Endodermal cell (in vitro differentiated cells): ENCODE measurements at regions not wholly inside any gene's neighbourhood (a gene's known extent, or its start where the extent isn't known, plus 50 kb on each side); places are given as distances from the start of the nearest gene placed in this dataset.
A peak's percentile ranks its signal among the peaks of the same experiment; 100 is the strongest.

ENCODE experiments used
- DNase-seq: peaks from one replicate; pipeline ENCODE4 v3.0.0-alpha.2; 2017
- H3K27ac ChIP-seq: 2 replicates; pipeline ENCODE4 v1.5.1; 2013; ENCODE audit warnings: mild to moderate bottlenecking, low read depth, low read length, moderate library complexity
- H3K27me3 ChIP-seq: 2 replicates; pipeline ENCODE4 v1.6.1; 2013; ENCODE audit warnings: mild to moderate bottlenecking, low read length, moderate library complexity; ENCODE audit not compliant: insufficient read depth, control insufficient read depth, poor library complexity, severe bottlenecking
- H3K36me3 ChIP-seq: 2 replicates; pipeline ENCODE4 v1.7.0; 2013; ENCODE audit warnings: mild to moderate bottlenecking, low read length, moderate library complexity; ENCODE audit not compliant: control insufficient read depth, insufficient read depth
- H3K4me1 ChIP-seq: one replicate; pipeline ENCODE4 v1.7.0; 2013; ENCODE audit warnings: low read length; ENCODE audit not compliant: control insufficient read depth, insufficient read depth
- H3K4me3 ChIP-seq: 2 replicates; pipeline ENCODE4 v1.5.1; 2013; ENCODE audit warnings: mild to moderate bottlenecking, low read length, moderate library complexity
- H3K9ac ChIP-seq: 2 replicates; pipeline ENCODE4 v1.6.1; 2013; ENCODE audit warnings: mild to moderate bottlenecking, low read length, moderate library complexity; ENCODE audit not compliant: poor library complexity, severe bottlenecking; ENCODE audit errors: extremely low read depth
- H3K9me3 ChIP-seq: 2 replicates; pipeline ENCODE4 v1.6.1; 2013; ENCODE audit warnings: mild to moderate bottlenecking, low read length, moderate library complexity; ENCODE audit not compliant: control insufficient read depth
- H3K27ac Mint-ChIP-seq: 2 replicates; pipeline ENCODE4 v1.8.0; 2020; ENCODE audit warnings: mixed read lengths
- H3K27me3 Mint-ChIP-seq: 2 replicates; pipeline ENCODE4 v1.8.0; 2021; ENCODE audit warnings: mild to moderate bottlenecking, mixed read lengths; ENCODE audit not compliant: insufficient read depth
- H3K36me3 Mint-ChIP-seq: 2 replicates; pipeline ENCODE4 v1.8.0; 2020; ENCODE audit warnings: low read depth, mixed read lengths
- H3K4me1 Mint-ChIP-seq: 2 replicates; pipeline ENCODE4 v1.8.0; 2020; ENCODE audit warnings: mixed read lengths
- H3K4me3 Mint-ChIP-seq: 2 replicates; pipeline ENCODE4 v1.8.0; 2020; ENCODE audit warnings: mild to moderate bottlenecking, moderate library complexity, mixed read lengths
- H3K9me3 Mint-ChIP-seq: 2 replicates; pipeline ENCODE4 v1.8.0; 2020; ENCODE audit warnings: mild to moderate bottlenecking, mixed read lengths
- WGBS, 2 experiments: methylation state at CpG; one replicate each; pipeline versions ENCODE4 v1.1.5 to v1.1.7; 2013; ENCODE audit warnings: missing lambda C conversion rate in 2 of 2, mixed read lengths in 1 of 2; ENCODE audit not compliant: insufficient coverage in 1 of 2, insufficient read length in 1 of 2; 5-methylcytosine and 5-hydroxymethylcytosine counted together
- TF ChIP-seq, protein P1 (sequence below): fragments of 200-600 bp; sonication (generic); conservative IDR thresholded peaks from 2 replicates; pipeline ENCODE4 v1.5.0; 2021; ENCODE audit warnings: antibody characterized with exemption, mild to moderate bottlenecking

DNA sequence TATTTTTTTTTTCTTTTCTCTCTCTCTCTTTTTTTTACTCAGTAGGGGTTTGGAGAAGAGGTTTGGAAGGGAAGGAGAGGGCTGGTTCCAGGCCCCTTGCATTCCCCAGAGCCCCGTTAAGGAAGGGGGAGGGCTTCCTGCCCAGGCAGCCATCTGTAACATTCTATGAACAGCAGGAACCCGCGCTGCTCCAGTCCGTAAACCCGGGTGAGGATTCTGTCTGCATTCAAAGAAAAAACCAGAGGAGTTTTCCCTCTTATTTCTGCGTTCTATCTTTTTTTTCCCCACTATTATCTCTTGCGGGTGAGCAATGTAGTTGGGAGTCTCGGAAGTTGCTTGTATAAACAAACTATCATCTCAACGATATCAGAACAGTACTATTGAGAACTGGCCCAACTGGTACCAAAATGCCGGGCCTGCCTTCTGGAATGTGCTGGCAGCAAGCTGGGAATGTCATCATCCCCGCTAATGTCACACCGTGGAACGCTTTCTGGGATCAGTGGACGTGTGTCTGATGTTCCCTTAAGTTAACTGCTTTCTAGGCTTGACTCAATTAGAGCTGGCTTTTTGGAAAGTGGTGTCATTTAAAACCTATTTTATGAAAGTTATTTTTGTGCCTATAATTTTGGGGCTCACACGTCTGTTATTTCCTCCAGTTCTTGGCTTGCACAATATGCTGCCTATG, 153.1 kb upstream of the MEOX2 start:
- Histone ChIP-seq H3K27ac (peak overlapping the region; percentile 10), H3K4me3 (no peak overlapping the region), H3K36me3 (no peaks in the 10 kb centered on the region), H3K4me1 (no peaks in the 10 kb centered on the region), H3K9me3 (no peaks in the 10 kb centered on the region), H3K27me3 (no peaks in the 10 kb centered on the region), H3K9ac (no peak overlapping the region)
- 41 to 52% methylated on average over 4 to 15 of the region's 15 CpGs for WGBS, 2 experiments
- TF ChIP-seq, protein P1, sequence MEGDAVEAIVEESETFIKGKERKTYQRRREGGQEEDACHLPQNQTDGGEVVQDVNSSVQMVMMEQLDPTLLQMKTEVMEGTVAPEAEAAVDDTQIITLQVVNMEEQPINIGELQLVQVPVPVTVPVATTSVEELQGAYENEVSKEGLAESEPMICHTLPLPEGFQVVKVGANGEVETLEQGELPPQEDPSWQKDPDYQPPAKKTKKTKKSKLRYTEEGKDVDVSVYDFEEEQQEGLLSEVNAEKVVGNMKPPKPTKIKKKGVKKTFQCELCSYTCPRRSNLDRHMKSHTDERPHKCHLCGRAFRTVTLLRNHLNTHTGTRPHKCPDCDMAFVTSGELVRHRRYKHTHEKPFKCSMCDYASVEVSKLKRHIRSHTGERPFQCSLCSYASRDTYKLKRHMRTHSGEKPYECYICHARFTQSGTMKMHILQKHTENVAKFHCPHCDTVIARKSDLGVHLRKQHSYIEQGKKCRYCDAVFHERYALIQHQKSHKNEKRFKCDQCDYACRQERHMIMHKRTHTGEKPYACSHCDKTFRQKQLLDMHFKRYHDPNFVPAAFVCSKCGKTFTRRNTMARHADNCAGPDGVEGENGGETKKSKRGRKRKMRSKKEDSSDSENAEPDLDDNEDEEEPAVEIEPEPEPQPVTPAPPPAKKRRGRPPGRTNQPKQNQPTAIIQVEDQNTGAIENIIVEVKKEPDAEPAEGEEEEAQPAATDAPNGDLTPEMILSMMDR: no peak
- peak; percentile 87 for DNase-seq
- peak overlapping the region; percentile 80 for H3K27ac Mint-ChIP-seq
- H3K36me3 Mint-ChIP-seq: no peaks in the 10 kb centered on the region
- H3K9me3 Mint-ChIP-seq: peaks cover 2% of the 10 kb centered on the region
- H3K4me3 Mint-ChIP-seq: peak overlapping the region; percentile 44
- H3K27me3 Mint-ChIP-seq: peaks cover 7% of the 10 kb centered on the region
- peaks cover 5% of the 10 kb centered on the region for H3K4me1 Mint-ChIP-seq

DNA sequence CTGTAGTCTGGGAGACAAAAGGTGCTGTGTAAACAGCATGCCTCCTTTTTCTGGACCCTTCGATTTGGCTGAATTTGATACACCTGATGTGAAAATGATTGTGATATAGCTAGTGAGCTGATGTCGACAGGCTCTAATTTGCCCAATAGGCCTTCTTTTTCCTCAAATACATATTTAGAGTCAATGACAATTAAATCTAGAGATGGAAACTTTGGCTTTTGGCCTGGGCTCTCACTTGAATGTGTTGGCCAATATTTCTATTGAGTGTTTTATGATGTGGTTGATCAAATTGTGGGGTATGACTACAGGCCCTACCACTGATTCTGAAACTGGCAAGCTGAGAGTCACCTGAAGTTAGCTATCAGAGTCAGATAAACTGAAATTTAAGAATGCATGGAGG, 151.8 kb upstream of the MEOX2 start:
- H3K27me3 Mint-ChIP-seq: peaks cover 3% of the 10 kb centered on the region
- DNase-seq: no peak
- Histone ChIP-seq H3K9me3 (no peaks in the 10 kb centered on the region), H3K36me3 (no peaks in the 10 kb centered on the region), H3K4me1 (no peaks in the 10 kb centered on the region), H3K27me3 (no peaks in the 10 kb centered on the region), H3K4me3 (no peak overlapping the region), H3K27ac (no peak overlapping the region), H3K9ac (no peak overlapping the region)
- no peaks in the 10 kb centered on the region for H3K36me3 Mint-ChIP-seq
- TF ChIP-seq, protein P1: no peak
- no peak overlapping the region for H3K27ac Mint-ChIP-seq
- H3K4me3 Mint-ChIP-seq: no peak overlapping the region
- peaks cover 5% of the 10 kb centered on the region for H3K4me1 Mint-ChIP-seq
- H3K9me3 Mint-ChIP-seq: peaks cover 2% of the 10 kb centered on the region
- WGBS, 2 experiments: 83% methylated on average over 2 of the region's 2 CpGs; no CpG with 5 or more reads in 1 of the 2 experiments

DNA sequence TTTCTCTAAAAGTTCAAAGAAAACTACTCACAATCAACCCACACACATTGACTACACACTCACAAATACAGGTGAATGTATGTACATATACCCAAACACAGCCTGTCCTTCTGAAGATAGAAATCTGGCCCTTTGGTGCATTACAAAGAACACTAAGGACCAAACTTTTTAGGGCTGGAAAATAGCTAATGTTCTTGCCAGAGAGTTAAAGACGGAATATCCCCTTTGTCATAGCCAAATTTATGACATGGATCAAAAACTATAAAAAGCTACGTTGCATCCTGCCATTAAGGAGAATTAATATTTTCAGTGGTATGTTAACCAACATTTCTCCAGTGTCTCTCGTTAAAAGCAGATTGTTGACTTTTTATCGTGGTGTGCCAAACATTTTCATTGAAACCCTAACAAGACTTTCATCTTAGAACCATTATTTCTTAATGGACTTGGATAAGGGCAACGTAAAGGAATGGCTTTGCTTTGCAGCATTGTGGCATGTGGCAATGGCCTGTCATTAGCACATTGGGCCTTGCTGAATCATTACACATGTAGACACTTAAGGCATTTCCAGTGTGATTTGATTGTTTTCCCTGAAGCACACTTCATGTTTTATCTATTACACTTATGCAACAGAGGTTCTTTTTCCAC, 150.9 kb upstream of the MEOX2 start:
- H3K4me3 Mint-ChIP-seq: no peak overlapping the region

More for the DNA sequence above, 150.9 kb upstream of the MEOX2 start:
- H3K36me3 ChIP-seq: no peaks in the 10 kb centered on the region
- Mint-ChIP-seq H3K36me3 (no peaks in the 10 kb centered on the region), H3K27ac (no peak overlapping the region), H3K9me3 (no peaks in the 10 kb centered on the region), H3K4me1 (peaks cover 5% of the 10 kb centered on the region), H3K27me3 (peaks cover 3% of the 10 kb centered on the region)
- TF ChIP-seq, protein P1: no peak
- no peaks in the 10 kb centered on the region for H3K27me3 ChIP-seq
- H3K4me1 ChIP-seq: no peaks in the 10 kb centered on the region
- WGBS, 2 experiments: 92% methylated on average over 3 to 5 of the region's 5 CpGs
- H3K9me3 ChIP-seq: no peaks in the 10 kb centered on the region
- H3K9ac ChIP-seq: no peak overlapping the region
- H3K4me3 ChIP-seq: no peak overlapping the region
- no peak overlapping the region for H3K27ac ChIP-seq
- DNase-seq: no peak
